ENCODE measurements at regions not wholly inside any gene's neighbourhood (a gene's known extent, or its start where the extent isn't known, plus 50 kb on each side); places are given as distances from the start of the nearest gene placed in this dataset.

DNA sequence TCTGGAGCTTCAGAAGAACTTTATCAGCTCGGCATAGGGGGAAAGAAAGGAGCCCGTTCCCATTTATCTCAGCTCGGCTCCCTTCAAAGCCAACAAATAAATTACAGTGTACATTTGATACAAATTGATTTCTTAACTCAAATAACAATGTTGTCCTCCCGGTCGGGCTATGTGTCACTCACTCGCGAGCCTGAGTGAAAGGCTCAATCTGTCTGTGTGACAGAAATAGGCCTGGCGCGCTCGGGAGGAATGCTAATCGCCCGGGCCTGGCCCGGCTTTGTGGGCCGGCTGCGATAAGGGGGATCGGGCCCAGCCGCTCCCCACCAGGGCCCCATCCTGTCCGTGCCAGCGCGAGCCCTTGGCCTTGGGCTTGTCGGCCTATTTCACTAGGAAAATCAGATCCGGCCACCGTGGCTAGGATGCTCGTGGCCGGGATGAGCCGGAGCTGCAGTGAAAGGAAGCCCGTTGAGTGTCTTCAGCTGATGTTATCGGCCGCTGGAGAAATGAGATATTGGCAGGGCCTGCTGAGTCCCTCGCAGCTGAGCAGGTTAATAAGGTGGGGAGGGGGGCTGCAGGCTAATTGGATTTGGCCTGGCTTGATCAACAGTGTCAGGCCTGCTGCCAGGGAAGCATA, 258.7 kb downstream of the IRX1 start:
- no peak for TF ChIP-seq CTCF (IDR thresholded peaks at IDR 0.05)
- POLR2A ChIA-PET = no interaction called here
- Mint-ChIP-seq H3K9me3 (no peaks in the 10 kb centered on the region), H3K4me3 (no peak overlapping the region), H3K27me3 (no peaks in the 10 kb centered on the region), H3K36me3 (ENCODE audit: low read depth) (no peaks in the 10 kb centered on the region), H3K4me1 (no peaks in the 10 kb centered on the region), H3K27ac (no peak overlapping the region)
- no peak for DNase-seq
- CTCF ChIA-PET = no interaction called here
- intact Hi-C loops (cut with micrococcal nuclease) = no loop called here
- ATAC-seq (ENCODE audit: low read depth) = no peak

DNA sequence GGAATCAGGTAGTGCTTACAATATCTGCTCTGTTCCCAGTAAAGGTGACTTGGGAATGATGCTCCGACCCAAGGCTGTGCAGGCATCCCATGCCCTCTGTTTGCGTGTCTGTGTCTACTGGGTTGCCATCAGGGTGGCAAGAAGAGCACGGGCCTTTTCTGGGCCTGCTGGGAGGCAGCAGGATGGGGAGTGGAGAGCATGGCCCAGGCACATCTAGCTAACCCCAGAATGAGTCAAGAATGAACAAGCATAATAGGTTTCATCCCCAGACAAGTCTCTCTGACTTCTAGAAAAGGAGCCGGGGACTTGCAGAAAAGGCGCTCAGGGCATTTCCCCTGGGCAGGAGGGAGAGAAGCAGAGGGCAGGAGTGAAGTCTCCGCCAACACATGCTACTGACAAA, 260.4 kb downstream of the IRX1 start:
- intact Hi-C loops (cut with micrococcal nuclease) = no loop called here
- TF ChIP-seq CTCF (IDR thresholded peaks at IDR 0.05) = no peak
- H3K27ac Mint-ChIP-seq = no peak overlapping the region
- H3K4me1 Mint-ChIP-seq = no peaks in the 10 kb centered on the region
- H3K36me3 Mint-ChIP-seq (ENCODE audit: low read depth) = no peaks in the 10 kb centered on the region
- ChIA-PET CTCF (no interaction called here), POLR2A (no interaction called here)
- H3K27me3 Mint-ChIP-seq = no peaks in the 10 kb centered on the region
- DNase-seq (no peak), ATAC-seq (ENCODE audit: low read depth) (no peak)
- no peaks in the 10 kb centered on the region for H3K9me3 Mint-ChIP-seq
- no peak overlapping the region for H3K4me3 Mint-ChIP-seq

DNA sequence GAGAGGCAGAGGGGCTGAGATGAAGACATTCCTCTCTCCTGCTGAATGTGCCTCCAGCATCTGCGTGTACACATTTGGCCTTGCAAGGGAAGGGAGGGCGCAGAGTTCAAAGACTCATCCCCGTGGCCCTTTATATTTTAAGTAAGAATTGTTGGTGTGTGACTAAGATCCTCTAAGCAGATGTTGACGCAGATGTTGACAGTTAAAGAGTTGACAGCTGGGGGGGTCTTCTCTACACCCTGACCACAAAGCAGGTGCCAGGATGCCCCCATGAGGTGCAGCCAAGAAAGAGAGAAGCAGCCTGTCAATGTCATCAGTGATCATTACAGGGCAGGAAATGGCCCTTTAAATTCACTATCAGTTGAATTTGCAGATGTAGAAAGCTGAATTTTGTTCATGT, 262.9 kb downstream of the IRX1 start:
- ChIA-PET POLR2A (no interaction called here), CTCF (no interaction called here)
- Mint-ChIP-seq H3K9me3 (no peaks in the 10 kb centered on the region), H3K27ac (no peak overlapping the region), H3K27me3 (no peaks in the 10 kb centered on the region), H3K4me1 (no peaks in the 10 kb centered on the region), H3K36me3 (ENCODE audit: low read depth) (no peaks in the 10 kb centered on the region), H3K4me3 (no peak overlapping the region)
- intact Hi-C loops (cut with micrococcal nuclease) = no loop called here
- DNase-seq (no peak), ATAC-seq (ENCODE audit: low read depth) (no peak)
- no peak for TF ChIP-seq CTCF (IDR thresholded peaks at IDR 0.05)

DNA sequence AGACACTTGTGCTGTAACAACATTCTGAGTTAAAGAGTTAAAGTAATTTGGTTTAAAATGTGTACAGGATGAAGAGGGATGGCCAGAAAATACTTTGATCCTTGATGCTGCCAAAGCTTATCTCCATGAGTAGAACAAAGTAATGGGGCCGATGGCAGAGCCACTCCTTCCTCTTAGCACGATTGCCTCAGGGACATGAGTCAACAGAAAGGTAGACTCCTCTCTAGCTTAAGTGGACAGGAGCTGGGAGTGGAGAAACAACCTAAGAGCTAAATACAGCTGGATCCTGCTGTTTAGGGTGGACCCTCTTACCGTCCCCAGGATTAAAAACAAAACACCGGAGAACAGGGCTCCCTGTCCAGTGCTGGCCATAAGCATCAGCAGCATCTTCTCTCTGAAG, 267.3 kb downstream of the IRX1 start:
- POLR2A ChIA-PET = no interaction called here
- no peak for TF ChIP-seq CTCF (IDR thresholded peaks at IDR 0.05)
- ATAC-seq (ENCODE audit: low read depth) = no peak
- DNase-seq = no peak
- no peak overlapping the region for H3K27ac Mint-ChIP-seq
- no peaks in the 10 kb centered on the region for H3K9me3 Mint-ChIP-seq
- intact Hi-C loops (cut with micrococcal nuclease) = no loop called here
- H3K4me3 Mint-ChIP-seq = no peak overlapping the region
- CTCF ChIA-PET = no interaction called here
- no peaks in the 10 kb centered on the region for H3K36me3 Mint-ChIP-seq (ENCODE audit: low read depth)
- H3K4me1 Mint-ChIP-seq = no peaks in the 10 kb centered on the region
- no peaks in the 10 kb centered on the region for H3K27me3 Mint-ChIP-seq

DNA sequence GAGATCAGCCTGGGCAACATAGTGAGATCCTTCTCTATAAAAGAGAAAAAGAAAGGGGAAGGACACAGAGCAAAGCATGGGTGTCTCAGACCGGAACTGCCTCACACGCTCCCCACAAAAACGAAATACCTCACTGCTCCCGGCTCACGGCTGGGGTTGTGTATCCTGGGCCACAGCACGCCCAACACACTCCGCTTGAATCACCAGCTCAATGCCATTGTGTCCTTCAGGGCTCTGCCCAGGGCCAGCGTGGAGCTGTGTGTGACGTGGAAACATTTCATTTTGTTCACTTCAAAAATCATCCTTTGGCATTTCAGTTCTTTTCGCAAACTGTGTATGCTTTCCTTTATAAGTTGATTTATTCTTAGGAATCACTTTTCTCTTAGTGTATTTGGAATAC, 279.5 kb downstream of the IRX1 start:
- ATAC-seq (ENCODE audit: low read depth) (no peak), DNase-seq (no peak)
- CTCF ChIA-PET = no interaction called here
- no peak for TF ChIP-seq CTCF (IDR thresholded peaks at IDR 0.05)
- H3K36me3 Mint-ChIP-seq (ENCODE audit: low read depth) = no peaks in the 10 kb centered on the region
- H3K4me3 Mint-ChIP-seq = no peak overlapping the region
- intact Hi-C loops (cut with micrococcal nuclease) = no loop called here
- H3K27ac Mint-ChIP-seq = no peak overlapping the region
- peaks cover 12% of the 10 kb centered on the region for H3K9me3 Mint-ChIP-seq
- no peaks in the 10 kb centered on the region for H3K27me3 Mint-ChIP-seq
- H3K4me1 Mint-ChIP-seq = no peaks in the 10 kb centered on the region
- POLR2A ChIA-PET = no interaction called here

Measured in activated B cell treated with CpG ODN at 0.5 μM for 24 hours (primary cell).